ENCODE measurements at regions not wholly inside any gene's neighbourhood (a gene's known extent, or its start where the extent isn't known, plus 50 kb on each side); places are given as distances from the start of the nearest gene placed in this dataset.

DNA sequence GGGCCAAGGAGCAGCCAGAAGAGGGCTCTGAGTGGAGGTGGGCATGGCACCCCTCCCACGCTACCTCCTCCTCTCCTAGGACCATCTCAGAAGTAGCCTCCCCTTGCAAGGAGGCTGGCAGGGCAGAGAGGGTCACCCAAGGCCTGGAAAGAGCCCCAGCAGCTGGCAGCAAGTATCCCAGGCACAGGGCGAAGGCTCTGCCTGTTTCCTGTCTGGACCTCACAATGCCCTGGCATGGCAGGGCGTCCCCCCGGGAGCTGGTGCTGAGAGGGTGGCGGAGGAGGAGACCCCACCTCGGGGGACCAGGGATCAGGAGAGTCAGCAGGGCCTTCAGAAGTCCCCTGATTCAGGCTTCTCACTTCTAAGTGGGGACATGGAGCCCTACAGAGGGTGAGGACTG lies 66.2 kb upstream of the TAF1B start:
- TF ChIP-seq, protein P1, sequence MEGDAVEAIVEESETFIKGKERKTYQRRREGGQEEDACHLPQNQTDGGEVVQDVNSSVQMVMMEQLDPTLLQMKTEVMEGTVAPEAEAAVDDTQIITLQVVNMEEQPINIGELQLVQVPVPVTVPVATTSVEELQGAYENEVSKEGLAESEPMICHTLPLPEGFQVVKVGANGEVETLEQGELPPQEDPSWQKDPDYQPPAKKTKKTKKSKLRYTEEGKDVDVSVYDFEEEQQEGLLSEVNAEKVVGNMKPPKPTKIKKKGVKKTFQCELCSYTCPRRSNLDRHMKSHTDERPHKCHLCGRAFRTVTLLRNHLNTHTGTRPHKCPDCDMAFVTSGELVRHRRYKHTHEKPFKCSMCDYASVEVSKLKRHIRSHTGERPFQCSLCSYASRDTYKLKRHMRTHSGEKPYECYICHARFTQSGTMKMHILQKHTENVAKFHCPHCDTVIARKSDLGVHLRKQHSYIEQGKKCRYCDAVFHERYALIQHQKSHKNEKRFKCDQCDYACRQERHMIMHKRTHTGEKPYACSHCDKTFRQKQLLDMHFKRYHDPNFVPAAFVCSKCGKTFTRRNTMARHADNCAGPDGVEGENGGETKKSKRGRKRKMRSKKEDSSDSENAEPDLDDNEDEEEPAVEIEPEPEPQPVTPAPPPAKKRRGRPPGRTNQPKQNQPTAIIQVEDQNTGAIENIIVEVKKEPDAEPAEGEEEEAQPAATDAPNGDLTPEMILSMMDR (IDR thresholded peaks at IDR 0.05 in 2 of 3, conservative IDR thresholded peaks at IDR 0.05 in 1 of 3; ENCODE audit: borderline replicate concordance in 1 of 3, insufficient read depth in 1 of 3, low read depth in 2 of 3, low read length in 2 of 3), result no peak
- TF ChIP-seq YY1 (IDR thresholded peaks at IDR 0.05; ENCODE audit: extremely low read depth, insufficient replicate concordance, low read depth, low read length) (no peak), EZH2 (IDR thresholded peaks at IDR 0.05) (no peak), RAD21 (IDR thresholded peaks at IDR 0.05; ENCODE audit: low read depth) (no peak), EGR1 (IDR thresholded peaks at IDR 0.05; ENCODE audit: low read depth) (no peak), POLR2A (IDR thresholded peaks at IDR 0.05; ENCODE audit: borderline replicate concordance, extremely low read depth, insufficient read depth, insufficient read length) (no peak), FOSL1 (IDR thresholded peaks at IDR 0.05; ENCODE audit: low read depth) (no peak), ZFX (IDR thresholded peaks at IDR 0.05) (no peak), POLR2AphosphoS5 (IDR thresholded peaks at IDR 0.05; ENCODE audit: low read depth, low read length) (no peak), SRF (IDR thresholded peaks at IDR 0.05; ENCODE audit: low read depth) (no peak), EZH2phosphoT487 (IDR thresholded peaks at IDR 0.05; ENCODE audit: borderline replicate concordance) (no peak)
- TF ChIP-seq, protein P2, sequence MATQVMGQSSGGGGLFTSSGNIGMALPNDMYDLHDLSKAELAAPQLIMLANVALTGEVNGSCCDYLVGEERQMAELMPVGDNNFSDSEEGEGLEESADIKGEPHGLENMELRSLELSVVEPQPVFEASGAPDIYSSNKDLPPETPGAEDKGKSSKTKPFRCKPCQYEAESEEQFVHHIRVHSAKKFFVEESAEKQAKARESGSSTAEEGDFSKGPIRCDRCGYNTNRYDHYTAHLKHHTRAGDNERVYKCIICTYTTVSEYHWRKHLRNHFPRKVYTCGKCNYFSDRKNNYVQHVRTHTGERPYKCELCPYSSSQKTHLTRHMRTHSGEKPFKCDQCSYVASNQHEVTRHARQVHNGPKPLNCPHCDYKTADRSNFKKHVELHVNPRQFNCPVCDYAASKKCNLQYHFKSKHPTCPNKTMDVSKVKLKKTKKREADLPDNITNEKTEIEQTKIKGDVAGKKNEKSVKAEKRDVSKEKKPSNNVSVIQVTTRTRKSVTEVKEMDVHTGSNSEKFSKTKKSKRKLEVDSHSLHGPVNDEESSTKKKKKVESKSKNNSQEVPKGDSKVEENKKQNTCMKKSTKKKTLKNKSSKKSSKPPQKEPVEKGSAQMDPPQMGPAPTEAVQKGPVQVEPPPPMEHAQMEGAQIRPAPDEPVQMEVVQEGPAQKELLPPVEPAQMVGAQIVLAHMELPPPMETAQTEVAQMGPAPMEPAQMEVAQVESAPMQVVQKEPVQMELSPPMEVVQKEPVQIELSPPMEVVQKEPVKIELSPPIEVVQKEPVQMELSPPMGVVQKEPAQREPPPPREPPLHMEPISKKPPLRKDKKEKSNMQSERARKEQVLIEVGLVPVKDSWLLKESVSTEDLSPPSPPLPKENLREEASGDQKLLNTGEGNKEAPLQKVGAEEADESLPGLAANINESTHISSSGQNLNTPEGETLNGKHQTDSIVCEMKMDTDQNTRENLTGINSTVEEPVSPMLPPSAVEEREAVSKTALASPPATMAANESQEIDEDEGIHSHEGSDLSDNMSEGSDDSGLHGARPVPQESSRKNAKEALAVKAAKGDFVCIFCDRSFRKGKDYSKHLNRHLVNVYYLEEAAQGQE (IDR thresholded peaks at IDR 0.05; ENCODE audit: low read depth), result no peak

All from HCT116 (cell line).